A204.1 (cell line): ENCODE measurements at regions not wholly inside any gene's neighbourhood (a gene's known extent, or its start where the extent isn't known, plus 50 kb on each side); places are given as distances from the start of the nearest gene placed in this dataset.
"Not testable (repeated sequence)": the region's sequence is repeated elsewhere in the genome, so short reads cannot be mapped to it uniquely, and the experiment has no call there.

Experiments used
- FAIRE-seq: peaks from 2 replicates; lab custom pipeline; 2012; peaks lifted over from hg19 to GRCh38; lab: Jason Lieb, UNC

- FAIRE-seq, result no peak
Measured at GRCh38 chr1:172838680-172839313, 179.9 kb downstream of the FASLG start.

- FAIRE-seq, result not testable (repeated sequence)
Measured at GRCh38 chr1:172839639-172840038, 180.7 kb downstream of the FASLG start.

DNA sequence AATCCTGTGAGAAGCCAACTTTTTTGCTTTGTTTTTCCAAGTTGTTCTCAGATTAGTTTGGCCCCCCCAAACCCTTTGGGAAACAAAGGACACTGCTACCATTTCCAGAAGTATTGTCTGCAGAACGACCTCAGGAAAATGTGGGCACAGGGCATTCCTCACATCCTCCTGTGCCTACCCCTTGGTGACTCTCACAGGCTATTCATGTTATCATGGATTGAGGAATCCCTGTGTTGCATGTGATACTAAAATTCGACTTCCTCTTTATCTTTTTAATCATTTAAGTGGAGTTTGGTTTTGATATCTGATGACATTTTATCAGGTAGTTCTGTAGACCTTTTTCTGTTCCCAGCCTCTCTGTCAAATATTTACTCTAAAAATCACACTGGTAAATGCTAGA lies 184.5 kb downstream of the FASLG start:
- FAIRE-seq, result no peak

- FAIRE-seq, result no peak
Measured at GRCh38 chr1:172845371-172845770, 186.5 kb downstream of the FASLG start.

GRCh38 chr1:172845865-172846264 lies 187.0 kb downstream of the FASLG start:
- no peak for FAIRE-seq

DNA sequence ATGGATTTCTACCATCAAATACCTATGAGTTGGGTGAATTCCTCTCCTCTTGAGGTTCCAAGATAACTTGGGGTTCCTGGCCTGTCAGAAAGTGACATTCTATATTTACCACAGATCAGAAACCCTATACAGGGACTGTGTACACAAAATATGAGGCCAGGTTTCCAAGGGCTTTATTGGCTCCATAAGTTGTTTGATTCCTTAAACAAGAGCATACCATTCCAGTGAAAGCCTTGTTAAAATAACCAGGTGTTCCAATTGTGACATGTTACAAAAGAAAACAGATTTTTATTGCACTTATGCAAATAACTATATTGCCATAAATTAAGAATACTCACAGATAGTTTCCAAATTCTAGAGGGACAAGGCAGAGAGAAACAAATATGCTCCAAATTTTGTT lies 188.9 kb downstream of the FASLG start:
- not testable (repeated sequence) for FAIRE-seq

GRCh38 chr1:172849653-172850052 lies 190.8 kb downstream of the FASLG start:
- FAIRE-seq, result peak; percentile 11

GRCh38 chr1:172851077-172851476 lies 192.2 kb downstream of the FASLG start:
- FAIRE-seq, result no peak

- FAIRE-seq, result no peak
Measured at GRCh38 chr1:172851856-172852255, 193.0 kb downstream of the FASLG start.

GRCh38 chr1:172855983-172856382 lies 194.8 kb downstream of the TNFSF18 start:
- not testable (repeated sequence) for FAIRE-seq

DNA sequence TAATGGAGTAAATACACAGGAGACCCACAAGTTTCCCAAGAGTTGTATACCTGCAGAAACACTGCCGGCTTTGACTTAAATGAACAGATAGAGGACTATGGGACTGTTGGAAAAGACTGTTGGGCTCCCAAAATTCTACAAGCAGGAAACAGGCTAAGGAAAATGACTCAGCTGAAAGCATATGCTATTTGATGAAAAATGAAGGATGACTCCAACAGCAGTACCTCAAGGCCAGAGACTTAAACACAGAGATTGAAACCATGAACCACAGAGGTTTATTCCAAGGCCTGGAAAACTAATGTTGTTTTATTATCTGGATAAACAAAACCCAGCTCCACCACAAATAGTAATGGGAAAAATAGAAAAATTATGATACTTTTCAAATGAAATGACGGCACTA lies 187.7 kb downstream of the TNFSF18 start:
- FAIRE-seq, result no peak

DNA sequence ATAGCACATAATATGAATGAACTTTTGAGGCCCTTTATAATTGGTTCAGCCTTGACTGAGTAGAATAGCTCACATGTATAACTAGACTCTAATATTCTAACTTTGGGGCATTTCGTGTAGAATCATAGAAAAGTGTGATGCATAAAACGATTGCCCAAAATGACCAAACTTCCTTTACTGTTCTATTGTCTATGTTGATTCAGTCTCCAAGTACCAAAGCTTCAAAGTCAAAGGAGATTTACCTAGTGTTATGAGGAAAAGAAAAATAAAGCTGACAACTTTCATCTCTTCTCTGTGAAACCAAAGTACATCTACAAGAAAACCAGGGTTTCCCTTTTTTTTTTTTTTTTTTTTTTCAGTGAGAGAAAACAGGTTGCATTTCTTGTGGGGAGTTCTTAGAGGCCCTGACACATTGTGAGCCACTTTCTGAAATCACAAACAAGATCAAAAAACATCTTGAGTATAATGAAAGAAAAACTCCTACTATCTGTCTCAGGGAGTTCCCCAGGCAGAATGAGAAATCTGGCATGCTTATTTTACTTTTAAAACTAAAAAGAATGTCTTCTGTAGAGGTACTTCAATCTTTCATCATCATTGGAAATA lies 183.4 kb downstream of the TNFSF18 start:
- FAIRE-seq, result no peak

- FAIRE-seq, result no peak
Measured at GRCh38 chr1:172870901-172871606, 179.7 kb downstream of the TNFSF18 start.

DNA sequence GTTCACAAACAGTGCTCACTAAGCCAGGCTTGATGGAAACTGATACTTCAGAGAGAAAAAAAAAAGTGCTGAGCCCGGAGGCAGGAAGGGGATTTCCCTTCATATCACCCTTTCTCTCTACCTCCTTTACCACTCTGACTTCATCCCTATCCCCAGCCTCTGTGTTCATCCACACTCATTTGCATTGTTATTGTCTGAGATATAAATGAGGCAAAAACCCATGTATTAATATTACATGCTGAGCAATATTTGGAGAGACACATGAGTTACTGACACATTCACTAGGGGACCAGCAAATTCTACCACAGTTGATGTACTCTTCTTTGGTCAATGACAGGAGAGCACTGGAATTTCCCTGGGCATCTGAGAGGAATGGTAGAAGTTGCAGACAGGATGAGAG lies 175.8 kb downstream of the TNFSF18 start:
- no peak for FAIRE-seq

GRCh38 chr1:172875892-172876291 lies 174.8 kb downstream of the TNFSF18 start:
- FAIRE-seq, result no peak

- FAIRE-seq, result no peak
Measured at GRCh38 chr1:172882385-172882784, 168.4 kb downstream of the TNFSF18 start.

- no peak for FAIRE-seq
Measured at GRCh38 chr1:172882791-172883386, 167.9 kb downstream of the TNFSF18 start.

DNA sequence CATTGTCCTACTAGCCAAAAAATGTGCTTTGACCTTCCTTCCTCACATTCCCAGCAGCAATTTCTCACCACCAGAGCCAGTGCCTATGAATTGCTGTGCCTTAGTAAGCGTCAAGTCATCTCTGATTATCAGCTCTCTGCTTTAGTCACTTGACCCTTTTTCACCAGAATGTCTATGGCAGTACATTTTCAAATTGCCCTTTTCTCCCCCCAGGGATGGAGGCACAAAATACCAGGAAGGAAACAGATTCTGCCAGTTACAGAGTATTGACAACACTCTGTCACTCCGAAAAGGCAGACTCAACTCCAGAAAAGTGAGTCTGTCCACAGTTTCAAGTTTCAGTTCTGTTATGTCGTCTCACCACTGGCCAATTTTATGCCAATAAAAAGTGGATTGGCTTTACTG lies 167.4 kb downstream of the TNFSF18 start:
- FAIRE-seq, result no peak

DNA sequence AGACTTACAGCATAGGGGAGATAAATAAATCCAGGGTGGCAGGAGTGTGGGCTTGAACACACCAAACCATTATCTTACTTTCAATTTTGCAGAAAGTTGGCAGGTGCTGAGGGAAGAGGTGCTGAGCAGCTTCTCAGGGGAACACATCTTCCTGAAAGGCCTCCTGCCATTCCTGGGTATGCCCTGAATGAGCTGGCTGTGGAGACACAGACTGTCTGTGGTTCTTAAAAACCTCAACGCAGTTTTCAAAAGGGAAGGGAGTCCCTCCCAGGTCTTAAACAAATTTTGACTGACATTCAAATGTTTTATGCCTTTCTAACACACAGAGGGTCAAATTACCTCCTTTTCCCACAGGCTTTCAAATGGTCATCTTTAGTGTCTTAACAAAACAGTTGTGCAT lies 166.9 kb downstream of the TNFSF18 start:
- FAIRE-seq, result no peak

GRCh38 chr1:172885411-172885810 lies 165.3 kb downstream of the TNFSF18 start:
- no peak for FAIRE-seq

DNA sequence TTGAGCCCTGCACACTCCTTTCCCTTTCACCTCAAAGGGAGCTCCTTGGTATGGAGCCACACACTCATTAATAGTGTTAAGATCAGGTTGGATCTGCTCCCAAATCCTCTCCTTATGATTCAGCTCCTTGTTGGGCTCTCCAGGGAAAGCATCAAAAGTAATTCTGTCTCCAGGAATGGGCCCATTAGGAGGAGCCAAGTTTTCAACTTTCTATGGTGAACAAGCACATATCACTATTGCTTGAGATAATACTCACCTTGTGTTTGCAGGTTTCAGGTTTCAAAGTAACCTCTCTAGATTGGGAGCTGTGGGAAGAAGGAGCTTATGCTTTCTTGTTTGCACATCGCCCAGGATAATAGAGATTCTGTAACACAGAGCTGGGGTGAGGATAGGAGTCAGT lies 164.8 kb downstream of the TNFSF18 start:
- FAIRE-seq, result no peak

DNA sequence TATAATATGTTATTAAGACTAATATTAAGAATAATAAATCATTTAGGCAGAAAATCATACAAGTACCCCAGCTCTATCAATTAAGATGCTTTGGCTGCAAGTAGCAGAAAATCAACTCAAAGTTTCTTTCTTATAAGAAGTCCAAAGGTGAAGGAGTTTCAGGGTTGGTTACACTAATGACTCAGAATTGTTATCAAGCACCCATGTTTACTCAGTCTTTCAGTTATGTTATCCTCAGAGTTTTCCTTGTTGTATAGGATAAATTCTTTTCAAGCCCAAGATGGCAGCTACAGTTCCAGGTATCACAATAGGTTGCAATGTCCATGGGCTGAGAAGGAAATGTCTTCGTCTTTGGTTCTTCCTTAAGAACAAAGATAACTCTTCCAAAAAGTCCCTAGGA lies 163.6 kb downstream of the TNFSF18 start:
- FAIRE-seq, result no peak

GRCh38 chr1:172893146-172893841 lies 157.4 kb downstream of the TNFSF18 start:
- no peak for FAIRE-seq
